MM.1S (cell line): ENCODE measurements at regions not wholly inside any gene's neighbourhood (a gene's known extent, or its start where the extent isn't known, plus 50 kb on each side); places are given as distances from the start of the nearest gene placed in this dataset.

Experiments
- CTCF ChIP-seq: fragments of 300-600 bp; sonication (generic); IDR thresholded peaks from 2 replicates; pipeline ENCODE4 v1.5.1; 2016; ENCODE audit warnings: antibody characterized with exemption, low read length, mixed read lengths
- EZH2 ChIP-seq: fragments of 300-600 bp; sonication (generic); optimal IDR thresholded peaks from 2 replicates; pipeline ENCODE3; 2017; ENCODE audit warnings: low read depth, mild to moderate bottlenecking, antibody characterized with exemption, low read length, mixed read lengths
- EZH2phosphoT487 ChIP-seq: fragments of 300-600 bp; sonication (generic); IDR thresholded peaks from 2 replicates; pipeline ENCODE4 v1.6.1; 2018; ENCODE audit warnings: antibody characterized with exemption, low read length

- TF ChIP-seq EZH2 = no peak
- no peak for TF ChIP-seq CTCF
- no peak for TF ChIP-seq EZH2phosphoT487
Observed at GRCh38 chr4:132797856-132798255, 351.2 kb upstream of the PCDH10 start.
